ENCODE measurements at regions not wholly inside any gene's neighbourhood (a gene's known extent, or its start where the extent isn't known, plus 50 kb on each side); places are given as distances from the start of the nearest gene placed in this dataset.
"Not testable (repeated sequence)": the region's sequence is repeated elsewhere in the genome, so short reads cannot be mapped to it uniquely, and the experiment has no call there.

DNA sequence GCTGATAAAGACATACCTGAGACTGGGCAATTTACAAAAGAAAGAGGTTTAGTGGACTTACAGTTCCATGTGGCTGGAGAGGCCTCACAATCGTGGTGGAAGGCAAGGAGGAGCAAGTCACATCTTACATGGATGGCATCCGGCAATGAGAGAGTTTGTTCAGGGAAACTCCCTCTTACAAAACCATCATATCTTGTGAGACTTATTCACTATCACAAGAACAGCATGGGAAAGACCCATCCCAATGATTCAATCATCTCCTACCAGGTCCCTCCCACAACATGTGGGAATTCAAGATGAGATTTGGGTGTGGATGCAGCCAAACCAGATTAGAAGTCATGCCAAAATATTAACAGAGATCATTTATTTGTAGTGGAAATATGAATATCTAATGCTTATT lies 388.4 kb downstream of the MDFIC start:
- TF ChIP-seq, protein P1, sequence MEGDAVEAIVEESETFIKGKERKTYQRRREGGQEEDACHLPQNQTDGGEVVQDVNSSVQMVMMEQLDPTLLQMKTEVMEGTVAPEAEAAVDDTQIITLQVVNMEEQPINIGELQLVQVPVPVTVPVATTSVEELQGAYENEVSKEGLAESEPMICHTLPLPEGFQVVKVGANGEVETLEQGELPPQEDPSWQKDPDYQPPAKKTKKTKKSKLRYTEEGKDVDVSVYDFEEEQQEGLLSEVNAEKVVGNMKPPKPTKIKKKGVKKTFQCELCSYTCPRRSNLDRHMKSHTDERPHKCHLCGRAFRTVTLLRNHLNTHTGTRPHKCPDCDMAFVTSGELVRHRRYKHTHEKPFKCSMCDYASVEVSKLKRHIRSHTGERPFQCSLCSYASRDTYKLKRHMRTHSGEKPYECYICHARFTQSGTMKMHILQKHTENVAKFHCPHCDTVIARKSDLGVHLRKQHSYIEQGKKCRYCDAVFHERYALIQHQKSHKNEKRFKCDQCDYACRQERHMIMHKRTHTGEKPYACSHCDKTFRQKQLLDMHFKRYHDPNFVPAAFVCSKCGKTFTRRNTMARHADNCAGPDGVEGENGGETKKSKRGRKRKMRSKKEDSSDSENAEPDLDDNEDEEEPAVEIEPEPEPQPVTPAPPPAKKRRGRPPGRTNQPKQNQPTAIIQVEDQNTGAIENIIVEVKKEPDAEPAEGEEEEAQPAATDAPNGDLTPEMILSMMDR (IDR thresholded peaks at IDR 0.05; ENCODE audit: low read depth, low read length, poor library complexity, severe bottlenecking): not testable (repeated sequence)
- TF ChIP-seq EZH2phosphoT487 (IDR thresholded peaks at IDR 0.05; ENCODE audit: borderline replicate concordance, low read length): not testable (repeated sequence)
